ENCODE measurements at regions not wholly inside any gene's neighbourhood (a gene's known extent, or its start where the extent isn't known, plus 50 kb on each side); places are given as distances from the start of the nearest gene placed in this dataset.

DNA sequence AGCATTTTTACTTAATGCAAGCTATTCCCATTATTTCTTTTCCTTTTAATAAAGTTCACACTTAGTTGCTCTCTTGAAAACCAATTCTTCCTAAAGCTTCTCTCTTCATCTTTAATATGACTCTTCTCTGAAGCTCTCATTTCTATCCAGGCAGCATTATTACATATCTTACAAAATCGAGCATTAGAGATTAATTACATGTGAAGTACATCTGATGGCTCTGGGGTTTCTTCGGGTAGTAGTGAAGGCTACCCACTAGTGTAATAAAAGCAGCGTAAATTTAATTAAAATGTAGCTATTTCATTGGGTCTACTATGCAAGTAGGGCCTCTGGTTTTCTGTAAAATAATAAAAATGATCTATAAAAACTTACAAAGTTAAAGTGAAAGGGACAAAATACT, 513.6 kb upstream of the DPH6 start:
- TF ChIP-seq, protein P1, sequence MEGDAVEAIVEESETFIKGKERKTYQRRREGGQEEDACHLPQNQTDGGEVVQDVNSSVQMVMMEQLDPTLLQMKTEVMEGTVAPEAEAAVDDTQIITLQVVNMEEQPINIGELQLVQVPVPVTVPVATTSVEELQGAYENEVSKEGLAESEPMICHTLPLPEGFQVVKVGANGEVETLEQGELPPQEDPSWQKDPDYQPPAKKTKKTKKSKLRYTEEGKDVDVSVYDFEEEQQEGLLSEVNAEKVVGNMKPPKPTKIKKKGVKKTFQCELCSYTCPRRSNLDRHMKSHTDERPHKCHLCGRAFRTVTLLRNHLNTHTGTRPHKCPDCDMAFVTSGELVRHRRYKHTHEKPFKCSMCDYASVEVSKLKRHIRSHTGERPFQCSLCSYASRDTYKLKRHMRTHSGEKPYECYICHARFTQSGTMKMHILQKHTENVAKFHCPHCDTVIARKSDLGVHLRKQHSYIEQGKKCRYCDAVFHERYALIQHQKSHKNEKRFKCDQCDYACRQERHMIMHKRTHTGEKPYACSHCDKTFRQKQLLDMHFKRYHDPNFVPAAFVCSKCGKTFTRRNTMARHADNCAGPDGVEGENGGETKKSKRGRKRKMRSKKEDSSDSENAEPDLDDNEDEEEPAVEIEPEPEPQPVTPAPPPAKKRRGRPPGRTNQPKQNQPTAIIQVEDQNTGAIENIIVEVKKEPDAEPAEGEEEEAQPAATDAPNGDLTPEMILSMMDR (IDR thresholded peaks at IDR 0.05; ENCODE audit: unreplicated experiment), result no peak
- Mint-ChIP-seq H3K27me3 (ENCODE audit: unreplicated experiment) (no peaks in the 10 kb centered on the region), H3K4me3 (ENCODE audit: low read depth, unreplicated experiment) (no peak overlapping the region), H3K36me3 (ENCODE audit: insufficient read depth, unreplicated experiment) (no peaks in the 10 kb centered on the region), H3K9me3 (ENCODE audit: low read depth, unreplicated experiment) (no peaks in the 10 kb centered on the region), H3K27ac (ENCODE audit: unreplicated experiment) (no peak overlapping the region), H3K4me1 (ENCODE audit: low read depth, unreplicated experiment) (no peaks in the 10 kb centered on the region)
- BruUV-seq (replicated peaks), result no TSS peak
- CTCF ChIA-PET, result no interaction called here
- intact Hi-C loops (cut with micrococcal nuclease; ENCODE audit: unreplicated experiment), result no loop called here
- DNase-seq, result no peak

DNA sequence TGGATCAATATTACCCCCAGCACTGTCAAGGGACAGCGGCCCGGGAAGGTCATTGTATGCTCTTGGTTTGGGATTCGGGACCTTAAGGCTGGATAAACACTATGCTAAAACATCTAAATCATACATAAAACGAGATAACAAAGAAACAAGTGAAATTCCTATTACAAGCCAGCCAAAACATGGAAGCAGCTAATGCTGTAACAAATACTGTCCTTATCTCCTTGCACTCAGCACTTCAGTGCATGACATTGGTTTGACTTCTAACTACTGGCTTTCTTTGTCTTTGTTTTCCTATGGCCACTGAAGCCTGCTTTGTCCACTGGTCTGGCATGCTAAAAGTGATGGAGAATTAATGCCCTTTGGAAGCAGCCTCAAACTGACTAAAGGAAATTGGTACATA, 516.4 kb upstream of the DPH6 start:
- H3K9me3 Mint-ChIP-seq (ENCODE audit: low read depth, unreplicated experiment), result no peaks in the 10 kb centered on the region
- no peaks in the 10 kb centered on the region for H3K4me1 Mint-ChIP-seq (ENCODE audit: low read depth, unreplicated experiment)
- DNase-seq, result no peak
- CTCF ChIA-PET, result no interaction called here
- no peak overlapping the region for H3K27ac Mint-ChIP-seq (ENCODE audit: unreplicated experiment)
- H3K27me3 Mint-ChIP-seq (ENCODE audit: unreplicated experiment), result no peaks in the 10 kb centered on the region
- intact Hi-C loops (cut with micrococcal nuclease; ENCODE audit: unreplicated experiment), result no loop called here
- TF ChIP-seq, protein P1 (IDR thresholded peaks at IDR 0.05; ENCODE audit: unreplicated experiment), result no peak
- no peak overlapping the region for H3K4me3 Mint-ChIP-seq (ENCODE audit: low read depth, unreplicated experiment)
- no TSS peak for BruUV-seq (replicated peaks)
- no peaks in the 10 kb centered on the region for H3K36me3 Mint-ChIP-seq (ENCODE audit: insufficient read depth, unreplicated experiment)

DNA sequence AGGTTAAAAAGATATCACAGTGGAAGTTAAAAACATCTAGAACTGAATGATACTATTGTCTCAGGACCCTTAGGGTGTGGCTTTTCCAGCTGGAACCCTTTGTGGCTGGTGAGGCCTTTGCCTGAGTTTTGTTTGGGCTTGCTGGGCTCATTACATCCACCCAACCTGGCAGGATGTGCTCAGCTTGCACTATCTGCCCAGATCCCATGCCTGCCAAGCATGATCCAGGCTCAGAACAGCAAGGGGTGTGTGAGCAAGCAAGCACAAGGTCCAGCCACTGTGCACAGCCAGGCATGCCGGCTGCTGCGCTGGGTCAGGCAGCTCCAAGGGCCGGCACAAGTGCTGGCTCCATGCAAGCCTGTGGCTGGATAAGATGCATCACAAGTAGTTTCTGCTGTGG, 512.7 kb upstream of the CDIN1 start:
- H3K9me3 Mint-ChIP-seq (ENCODE audit: low read depth, unreplicated experiment), result no peaks in the 10 kb centered on the region
- no peaks in the 10 kb centered on the region for H3K4me1 Mint-ChIP-seq (ENCODE audit: low read depth, unreplicated experiment)
- H3K36me3 Mint-ChIP-seq (ENCODE audit: insufficient read depth, unreplicated experiment), result no peaks in the 10 kb centered on the region
- no peak overlapping the region for H3K4me3 Mint-ChIP-seq (ENCODE audit: low read depth, unreplicated experiment)
- no peak for DNase-seq
- intact Hi-C loops (cut with micrococcal nuclease; ENCODE audit: unreplicated experiment), result no loop called here
- CTCF ChIA-PET, result no interaction called here
- no peak overlapping the region for H3K27ac Mint-ChIP-seq (ENCODE audit: unreplicated experiment)
- TF ChIP-seq, protein P1 (IDR thresholded peaks at IDR 0.05; ENCODE audit: unreplicated experiment), result no peak
- no peaks in the 10 kb centered on the region for H3K27me3 Mint-ChIP-seq (ENCODE audit: unreplicated experiment)
- BruUV-seq (replicated peaks), result no TSS peak

DNA sequence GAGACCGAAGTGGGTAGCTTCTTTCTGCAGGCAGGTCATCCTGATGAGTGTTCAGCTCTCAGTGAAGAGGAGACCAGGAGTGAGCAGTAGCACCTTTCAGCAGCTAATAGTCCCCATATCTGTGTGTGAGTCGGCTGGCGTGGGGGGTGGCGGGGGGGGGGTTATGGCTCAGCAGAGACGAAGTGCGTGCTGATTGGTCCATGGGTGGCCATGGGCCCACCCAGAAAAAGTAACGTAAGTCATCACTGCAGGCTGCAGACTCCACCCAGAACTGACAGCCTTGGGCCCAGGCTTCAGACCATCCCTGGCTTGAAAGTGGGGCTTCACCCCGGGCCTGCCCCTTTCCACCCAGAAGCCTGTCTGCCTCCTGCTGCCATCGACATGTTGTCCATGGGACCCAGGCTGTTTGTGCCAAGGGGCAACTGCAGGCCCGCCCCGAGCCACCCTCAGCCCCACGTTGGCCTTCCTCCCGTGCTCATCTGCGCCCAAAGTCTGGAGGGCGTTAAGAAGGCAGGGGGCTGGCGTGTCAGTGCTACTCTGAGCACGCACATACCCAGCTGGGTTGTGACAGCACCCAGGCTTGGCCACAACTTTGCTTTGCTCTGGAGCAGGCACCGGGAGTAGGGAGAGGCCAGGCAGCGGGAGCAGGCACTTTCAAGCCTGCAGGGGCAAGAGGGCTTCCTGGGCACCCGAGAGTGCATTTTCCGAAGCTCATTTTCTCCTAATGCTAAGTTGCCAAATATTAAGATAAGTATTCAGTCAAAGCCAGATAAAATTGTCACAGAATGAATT, 511.7 kb upstream of the CDIN1 start:
- DNase-seq, result no peak
- no peaks in the 10 kb centered on the region for H3K4me1 Mint-ChIP-seq (ENCODE audit: low read depth, unreplicated experiment)
- BruUV-seq (replicated peaks), result no TSS peak
- no peaks in the 10 kb centered on the region for H3K9me3 Mint-ChIP-seq (ENCODE audit: low read depth, unreplicated experiment)
- TF ChIP-seq, protein P1 (IDR thresholded peaks at IDR 0.05; ENCODE audit: unreplicated experiment), result no peak
- no peaks in the 10 kb centered on the region for H3K36me3 Mint-ChIP-seq (ENCODE audit: insufficient read depth, unreplicated experiment)
- intact Hi-C loops (cut with micrococcal nuclease; ENCODE audit: unreplicated experiment), result no loop called here
- H3K27me3 Mint-ChIP-seq (ENCODE audit: unreplicated experiment), result no peaks in the 10 kb centered on the region
- no peak overlapping the region for H3K4me3 Mint-ChIP-seq (ENCODE audit: low read depth, unreplicated experiment)
- CTCF ChIA-PET, result no interaction called here
- H3K27ac Mint-ChIP-seq (ENCODE audit: unreplicated experiment), result no peak overlapping the region

Measured in Calu3 (cell line).